Globus pallidus (tissue), 1 donor: ENCODE measurements at regions not wholly inside any gene's neighbourhood (a gene's known extent, or its start where the extent isn't known, plus 50 kb on each side); places are given as distances from the start of the nearest gene placed in this dataset.

Experiments
- DNase-seq: peaks from one replicate; pipeline ENCODE4 v3.0.0-alpha.2; 2015; ENCODE audit warnings: low spot score

- DNase-seq: no peak
Measured at GRCh38 chr2:150783015-150783414, 295.5 kb upstream of the RND3 start.

- DNase-seq: no peak
Measured at GRCh38 chr2:150782613-150783012, 295.1 kb upstream of the RND3 start.

- DNase-seq: no peak
Measured at GRCh38 chr2:150781142-150781541, 293.7 kb upstream of the RND3 start.

- no peak for DNase-seq
Measured at GRCh38 chr2:150778828-150779227, 291.4 kb upstream of the RND3 start.

- DNase-seq: no peak
Measured at GRCh38 chr2:150769421-150769820, 282.0 kb upstream of the RND3 start.

GRCh38 chr2:150767991-150768746 is 280.7 kb upstream of the RND3 start:
- DNase-seq: no peak

GRCh38 chr2:150762571-150762970 is 275.1 kb upstream of the RND3 start:
- DNase-seq: no peak

- no peak for DNase-seq
Measured at GRCh38 chr2:150759531-150759930, 272.1 kb upstream of the RND3 start.

- DNase-seq: no peak
Measured at GRCh38 chr2:150759106-150759505, 271.6 kb upstream of the RND3 start.

- DNase-seq: no peak
Measured at GRCh38 chr2:150752229-150752628, 264.8 kb upstream of the RND3 start.

GRCh38 chr2:150750720-150751119 is 263.3 kb upstream of the RND3 start:
- no peak for DNase-seq

GRCh38 chr2:150742094-150742493 is 254.6 kb upstream of the RND3 start:
- no peak for DNase-seq

GRCh38 chr2:150735894-150736498 is 248.5 kb upstream of the RND3 start:
- no peak for DNase-seq

- DNase-seq: no peak
Measured at GRCh38 chr2:150733051-150733618, 245.7 kb upstream of the RND3 start.

GRCh38 chr2:150732491-150732890 is 245.0 kb upstream of the RND3 start:
- no peak for DNase-seq

- no peak for DNase-seq
Measured at GRCh38 chr2:150732064-150732463, 244.6 kb upstream of the RND3 start.

- no peak for DNase-seq
Measured at GRCh38 chr2:150729495-150729955, 242.1 kb upstream of the RND3 start.

- no peak for DNase-seq
Measured at GRCh38 chr2:150718280-150718679, 230.8 kb upstream of the RND3 start.

- no peak for DNase-seq
Measured at GRCh38 chr2:150716186-150716585, 228.7 kb upstream of the RND3 start.

- DNase-seq: no peak
Measured at GRCh38 chr2:150715501-150715900, 228.0 kb upstream of the RND3 start.

GRCh38 chr2:150710916-150711315 is 223.4 kb upstream of the RND3 start:
- DNase-seq: no peak

GRCh38 chr2:150710041-150710440 is 222.6 kb upstream of the RND3 start:
- DNase-seq: no peak

GRCh38 chr2:150706561-150706960 is 219.1 kb upstream of the RND3 start:
- DNase-seq: no peak
